Chondrocyte (in vitro differentiated cells): ENCODE measurements at regions not wholly inside any gene's neighbourhood (a gene's known extent, or its start where the extent isn't known, plus 50 kb on each side); places are given as distances from the start of the nearest gene placed in this dataset.

ENCODE experiments used
- DNase-seq: peaks from one replicate; pipeline ENCODE4 v3.0.0; 2021; ENCODE audit warnings: mixed read lengths, low spot score
- H3K27ac Mint-ChIP-seq: one replicate; pipeline ENCODE4 v1.8.0; 2021; ENCODE audit warnings: mild to moderate bottlenecking, moderate library complexity, mixed read lengths; ENCODE audit not compliant: unreplicated experiment
- H3K27me3 Mint-ChIP-seq: 2 replicates; pipeline ENCODE4 v1.8.0; 2021; ENCODE audit warnings: low read depth, mixed read lengths
- H3K36me3 Mint-ChIP-seq: 2 replicates; pipeline ENCODE4 v1.8.0; 2021; ENCODE audit warnings: low read depth, mixed read lengths
- H3K4me1 Mint-ChIP-seq: 2 replicates; pipeline ENCODE4 v1.8.0; 2021; ENCODE audit warnings: low read depth, mild to moderate bottlenecking, mixed read lengths
- H3K4me3 Mint-ChIP-seq: one replicate; pipeline ENCODE4 v1.8.0; 2021; ENCODE audit warnings: mild to moderate bottlenecking, moderate library complexity, mixed read lengths; ENCODE audit not compliant: unreplicated experiment
- H3K9me3 Mint-ChIP-seq: 2 replicates; pipeline ENCODE4 v1.8.0; 2021; ENCODE audit warnings: low read depth, mixed read lengths
- TF ChIP-seq, protein P1 (sequence below): fragments of 200-600 bp; sonication (generic); IDR thresholded peaks from 2 replicates; pipeline ENCODE4 v1.5.0; 2021; ENCODE audit warnings: antibody characterized with exemption, mild to moderate bottlenecking, moderate library complexity

DNA sequence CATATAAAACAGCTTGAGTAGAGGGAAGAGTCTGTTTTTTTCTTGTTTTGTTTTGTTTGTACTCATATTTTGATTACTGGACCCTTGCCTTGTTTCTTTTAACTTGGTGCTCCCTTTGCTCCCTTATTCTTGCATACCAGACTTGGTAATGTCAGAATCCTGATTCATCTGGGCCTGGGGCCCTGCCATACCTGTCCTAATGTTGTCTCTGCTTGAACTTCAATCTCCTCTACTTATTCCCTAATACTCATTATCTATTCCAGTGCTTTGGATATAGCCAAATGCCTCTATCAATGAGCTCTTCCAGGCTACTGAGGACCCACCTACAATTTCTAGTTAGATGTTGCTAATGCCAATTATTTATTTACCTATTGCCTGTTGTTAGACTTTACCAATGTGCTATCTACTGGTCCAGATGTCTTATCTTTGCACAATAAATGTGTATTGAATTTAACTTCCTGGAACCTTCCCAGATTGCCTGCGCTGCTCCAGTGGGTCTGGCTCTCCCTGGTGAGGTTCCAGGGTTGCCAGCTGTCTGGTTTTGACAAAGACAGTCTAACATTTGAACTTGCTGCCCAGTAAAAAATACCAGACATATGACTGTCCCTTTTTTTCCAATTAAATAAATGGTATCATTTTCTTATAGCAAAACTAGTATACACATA, 64.4 kb upstream of the ACSL4 start:
- no peaks in the 10 kb centered on the region for H3K27me3 Mint-ChIP-seq
- TF ChIP-seq, protein P1, sequence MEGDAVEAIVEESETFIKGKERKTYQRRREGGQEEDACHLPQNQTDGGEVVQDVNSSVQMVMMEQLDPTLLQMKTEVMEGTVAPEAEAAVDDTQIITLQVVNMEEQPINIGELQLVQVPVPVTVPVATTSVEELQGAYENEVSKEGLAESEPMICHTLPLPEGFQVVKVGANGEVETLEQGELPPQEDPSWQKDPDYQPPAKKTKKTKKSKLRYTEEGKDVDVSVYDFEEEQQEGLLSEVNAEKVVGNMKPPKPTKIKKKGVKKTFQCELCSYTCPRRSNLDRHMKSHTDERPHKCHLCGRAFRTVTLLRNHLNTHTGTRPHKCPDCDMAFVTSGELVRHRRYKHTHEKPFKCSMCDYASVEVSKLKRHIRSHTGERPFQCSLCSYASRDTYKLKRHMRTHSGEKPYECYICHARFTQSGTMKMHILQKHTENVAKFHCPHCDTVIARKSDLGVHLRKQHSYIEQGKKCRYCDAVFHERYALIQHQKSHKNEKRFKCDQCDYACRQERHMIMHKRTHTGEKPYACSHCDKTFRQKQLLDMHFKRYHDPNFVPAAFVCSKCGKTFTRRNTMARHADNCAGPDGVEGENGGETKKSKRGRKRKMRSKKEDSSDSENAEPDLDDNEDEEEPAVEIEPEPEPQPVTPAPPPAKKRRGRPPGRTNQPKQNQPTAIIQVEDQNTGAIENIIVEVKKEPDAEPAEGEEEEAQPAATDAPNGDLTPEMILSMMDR, result no peak

DNA sequence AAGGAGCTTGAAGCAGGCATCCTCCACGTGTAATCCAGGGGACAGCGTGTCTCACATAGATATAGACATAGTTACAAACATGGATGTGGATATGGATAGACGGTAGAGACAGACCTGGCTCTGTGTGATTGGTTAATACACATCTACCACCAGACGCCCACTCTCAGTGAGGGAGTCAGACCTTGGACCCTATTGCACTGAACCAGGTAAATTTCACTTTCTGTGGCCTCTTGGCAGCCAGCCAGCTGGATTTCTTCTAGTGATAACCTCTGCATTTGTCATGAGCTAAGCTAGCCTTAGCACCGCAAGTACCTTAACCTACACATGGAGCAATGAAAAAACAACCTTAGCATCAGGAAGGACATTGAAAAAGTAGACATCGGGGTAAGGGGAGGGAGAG, 79.2 kb upstream of the ACSL4 start:
- H3K27me3 Mint-ChIP-seq, result peaks cover 2% of the 10 kb centered on the region
- no peaks in the 10 kb centered on the region for H3K36me3 Mint-ChIP-seq
- no peaks in the 10 kb centered on the region for H3K4me1 Mint-ChIP-seq
- no peak overlapping the region for H3K4me3 Mint-ChIP-seq
- TF ChIP-seq, protein P1, result no peak
- no peak overlapping the region for H3K27ac Mint-ChIP-seq
- DNase-seq, result no peak
- no peaks in the 10 kb centered on the region for H3K9me3 Mint-ChIP-seq

More for the DNA sequence above, 64.4 kb upstream of the ACSL4 start:
- H3K9me3 Mint-ChIP-seq, result no peaks in the 10 kb centered on the region
- H3K4me3 Mint-ChIP-seq, result no peak overlapping the region
- no peak for DNase-seq
- peaks cover 7% of the 10 kb centered on the region for H3K4me1 Mint-ChIP-seq
- peak overlapping the region; percentile 3 for H3K27ac Mint-ChIP-seq
- H3K36me3 Mint-ChIP-seq, result no peaks in the 10 kb centered on the region

DNA sequence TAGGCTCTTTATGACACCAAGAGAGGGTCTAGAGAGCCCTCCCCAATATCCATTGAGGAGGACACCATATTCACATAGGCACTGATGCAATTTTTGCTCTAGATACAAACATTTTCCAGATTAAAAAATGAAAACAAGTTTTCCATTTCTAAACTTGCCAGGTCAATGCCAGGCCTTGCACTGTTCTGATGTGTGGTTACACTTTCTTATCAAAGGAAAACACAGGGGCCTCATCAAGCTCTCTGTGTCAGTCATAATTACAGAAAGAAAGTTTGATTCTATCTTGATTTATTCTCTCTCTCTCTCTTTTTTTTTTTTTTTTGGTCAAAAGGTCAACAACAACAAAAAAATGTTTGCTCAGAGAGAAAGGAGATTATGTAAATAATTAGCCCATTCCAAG, 80.2 kb upstream of the ACSL4 start:
- H3K4me1 Mint-ChIP-seq, result no peaks in the 10 kb centered on the region
- TF ChIP-seq, protein P1, result no peak
- H3K9me3 Mint-ChIP-seq, result no peaks in the 10 kb centered on the region
- H3K27me3 Mint-ChIP-seq, result peaks cover 2% of the 10 kb centered on the region
- no peak overlapping the region for H3K27ac Mint-ChIP-seq
- H3K4me3 Mint-ChIP-seq, result no peak overlapping the region
- H3K36me3 Mint-ChIP-seq, result no peaks in the 10 kb centered on the region
- no peak for DNase-seq

DNA sequence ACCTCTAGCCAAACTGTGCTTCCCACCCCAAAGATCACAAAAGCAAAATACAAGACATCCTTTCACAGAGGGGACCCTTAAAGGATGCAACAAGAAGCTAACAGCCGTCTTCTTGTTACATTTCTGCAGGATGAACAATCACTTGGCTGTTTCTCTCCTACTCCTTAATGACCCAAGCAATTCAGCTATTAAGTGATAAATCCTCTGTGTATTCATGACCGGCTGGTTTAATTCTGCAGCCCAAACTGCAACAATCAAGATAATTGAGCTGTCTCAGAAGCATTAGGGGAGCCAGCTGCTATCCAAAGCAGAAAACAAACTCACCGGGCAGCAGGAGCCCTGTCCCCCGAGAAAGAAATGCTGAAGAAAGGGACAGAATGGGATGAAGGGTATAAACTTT, 85.9 kb upstream of the ACSL4 start:
- no peak for DNase-seq
- Mint-ChIP-seq H3K4me1 (peaks cover 10% of the 10 kb centered on the region), H3K36me3 (no peaks in the 10 kb centered on the region), H3K27ac (no peak overlapping the region), H3K9me3 (peaks cover 2% of the 10 kb centered on the region), H3K4me3 (no peak overlapping the region), H3K27me3 (peaks cover 2% of the 10 kb centered on the region)
- TF ChIP-seq, protein P1, result no peak

DNA sequence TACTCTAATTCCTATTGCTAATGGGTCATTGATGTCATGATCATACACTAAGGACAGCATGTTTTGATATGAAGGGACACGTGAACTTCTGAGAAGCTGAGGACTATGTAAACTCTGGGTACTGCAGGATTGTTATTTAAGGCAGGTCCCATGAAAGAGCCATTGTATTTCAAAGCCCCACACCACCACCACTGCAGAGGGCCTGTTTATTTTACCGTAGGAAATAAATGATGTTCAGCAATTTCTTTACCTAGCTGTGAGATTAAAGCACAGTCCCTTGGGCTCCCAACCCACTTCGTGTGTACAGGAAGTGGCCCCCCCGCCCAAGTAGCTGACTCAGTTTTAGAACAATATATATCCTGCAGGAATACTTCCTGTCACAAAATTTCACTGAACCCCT, 89.8 kb upstream of the ACSL4 start:
- no peak overlapping the region for H3K4me3 Mint-ChIP-seq
- H3K36me3 Mint-ChIP-seq, result no peaks in the 10 kb centered on the region
- peaks cover 19% of the 10 kb centered on the region for H3K4me1 Mint-ChIP-seq
- DNase-seq, result no peak
- peaks cover 2% of the 10 kb centered on the region for H3K9me3 Mint-ChIP-seq
- no peak overlapping the region for H3K27ac Mint-ChIP-seq
- H3K27me3 Mint-ChIP-seq, result no peaks in the 10 kb centered on the region
- TF ChIP-seq, protein P1, result no peak
